ENCODE measurements at regions not wholly inside any gene's neighbourhood (a gene's known extent, or its start where the extent isn't known, plus 50 kb on each side); places are given as distances from the start of the nearest gene placed in this dataset.

- no peak overlapping the region for H3K27ac ChIP-seq (ENCODE audit: extremely low read length, insufficient read depth, low read length)
- DNase-seq (ENCODE audit: low spot score) (no peak), ATAC-seq (no peak), FAIRE-seq (no peak)
- POLR2A ChIA-PET, result no interaction called here
- no peaks in the 10 kb centered on the region for H3K27me3 ChIP-seq (ENCODE audit: control insufficient read depth in 1 of 2, insufficient read depth in 2 of 2, low read length in 2 of 2)
- in situ Hi-C loops (cut with HindIII; ENCODE audit: extremely low pct_ligation_motif_present, low pct_unique_long_range_greater_than_20kb), result no loop called here
- H3K4me2 ChIP-seq (ENCODE audit: low read depth, low read length), result no peak overlapping the region
- no peak overlapping the region for H3K9ac ChIP-seq (ENCODE audit: insufficient read depth, low read depth, low read length)
- CTCF ChIA-PET (ENCODE audit: low intra/inter-chr PET ratio, low total read pairs), result no interaction called here
- WGBS (ENCODE audit: low lambda C conversion rate), result 0% methylated on average over 1 of the region's 1 CpG
- H3K79me2 ChIP-seq (ENCODE audit: insufficient read depth, low read length), result no peaks in the 10 kb centered on the region
- H3K4me3 ChIP-seq (replicated peaks in 1 of 3; ENCODE audit: insufficient read depth in 1 of 3, low read depth in 2 of 3, low read length in 3 of 3), result no peak overlapping the region
- H3K4me1 ChIP-seq (ENCODE audit: insufficient read depth, low read length), result no peaks in the 10 kb centered on the region
- no peak for TF ChIP-seq NR3C1 (CRISPR knock-in tag; IDR thresholded peaks at IDR 0.05)
- TF ChIP-seq ZNF556 (CRISPR knock-in tag; IDR thresholded peaks at IDR 0.05; ENCODE audit: borderline replicate concordance), result no peak
- TF ChIP-seq ZNF326 (CRISPR knock-in tag; IDR thresholded peaks at IDR 0.05; ENCODE audit: borderline replicate concordance), result no peak
- TF ChIP-seq ZNF691 (CRISPR knock-in tag; IDR thresholded peaks at IDR 0.05; ENCODE audit: borderline replicate concordance, low read depth), result no peak
- TF ChIP-seq MXD1 (CRISPR knock-in tag; IDR thresholded peaks at IDR 0.05), result no peak
- TF ChIP-seq NR1H2 (CRISPR knock-in tag; IDR thresholded peaks at IDR 0.05; ENCODE audit: borderline replicate concordance, low read depth), result no peak
- no peak for TF ChIP-seq DRAP1 (CRISPR knock-in tag; IDR thresholded peaks at IDR 0.05)
- no peak for TF ChIP-seq BCL3 (CRISPR knock-in tag; IDR thresholded peaks at IDR 0.05)
- TF ChIP-seq NFAT5 (CRISPR knock-in tag; IDR thresholded peaks at IDR 0.05), result no peak
- no peak for TF ChIP-seq PHF20 (CRISPR knock-in tag; IDR thresholded peaks at IDR 0.05)
- H2AFZ ChIP-seq (ENCODE audit: low read length), result no peak overlapping the region
- BruUV-seq (replicated peaks), result no TSS peak
- H4K20me1 ChIP-seq (ENCODE audit: insufficient read depth, low read length), result no peaks in the 10 kb centered on the region
- intact Hi-C loops (cut with micrococcal nuclease; ENCODE audit: unreplicated experiment), result no loop called here
- H3K9me3 ChIP-seq (ENCODE audit: low read length), result peaks cover 42% of the 10 kb centered on the region
- no peaks in the 10 kb centered on the region for H3K36me3 ChIP-seq (replicated peaks in 1 of 2; ENCODE audit: control insufficient read depth in 1 of 2, insufficient read depth in 2 of 2, low read length in 2 of 2)
Measured at GRCh38 chrY:13537919-13538318, 58.1 kb upstream of the UTY start.

Measured in HepG2 (cell line).